NCI-H460 (cell line): ENCODE measurements at regions not wholly inside any gene's neighbourhood (a gene's known extent, or its start where the extent isn't known, plus 50 kb on each side); places are given as distances from the start of the nearest gene placed in this dataset.

Source experiments
- DNase-seq: peaks from one replicate; pipeline ENCODE4 v3.0.0-alpha.2; 2016; ENCODE audit warnings: low read depth; ENCODE audit errors: extremely low read depth

DNA sequence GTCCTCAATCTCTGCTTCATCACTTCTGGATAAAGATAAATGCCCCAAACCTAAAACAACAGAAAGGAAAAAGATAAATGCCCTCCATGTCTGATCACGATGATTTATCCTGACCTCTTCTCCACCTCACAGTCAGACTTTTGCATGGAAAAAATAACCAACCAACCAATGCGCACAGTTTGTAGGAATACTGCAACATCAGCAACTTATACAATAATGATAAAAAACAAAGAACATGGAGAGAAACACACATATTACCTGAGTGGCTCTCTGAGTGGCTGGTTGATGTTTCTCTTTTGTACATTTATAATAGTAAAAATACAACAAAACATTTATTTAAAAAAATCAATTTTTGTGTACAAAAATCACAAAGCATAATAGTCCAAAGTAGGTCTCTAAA lies 93.0 kb upstream of the PUDP start:
- DNase-seq: no peak

DNA sequence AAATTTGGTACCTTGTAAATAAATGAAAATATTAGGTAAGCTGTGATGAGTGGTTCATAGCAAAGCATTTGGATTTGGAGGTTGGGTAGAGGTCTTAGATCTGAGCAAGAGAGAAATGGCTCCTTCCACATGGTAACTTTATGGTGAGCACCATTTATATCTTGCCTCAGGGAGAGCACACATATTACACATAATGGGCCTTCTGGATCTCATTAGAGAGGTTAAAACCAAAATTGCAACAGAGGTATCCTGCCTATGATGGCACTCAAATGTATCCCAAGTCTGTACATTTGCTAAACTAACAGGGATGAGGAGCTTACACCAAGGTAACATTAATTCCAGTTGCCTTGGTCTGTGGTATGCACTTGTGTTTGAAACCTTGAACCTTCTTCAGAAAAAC lies 87.1 kb upstream of the PUDP start:
- no peak for DNase-seq

DNA sequence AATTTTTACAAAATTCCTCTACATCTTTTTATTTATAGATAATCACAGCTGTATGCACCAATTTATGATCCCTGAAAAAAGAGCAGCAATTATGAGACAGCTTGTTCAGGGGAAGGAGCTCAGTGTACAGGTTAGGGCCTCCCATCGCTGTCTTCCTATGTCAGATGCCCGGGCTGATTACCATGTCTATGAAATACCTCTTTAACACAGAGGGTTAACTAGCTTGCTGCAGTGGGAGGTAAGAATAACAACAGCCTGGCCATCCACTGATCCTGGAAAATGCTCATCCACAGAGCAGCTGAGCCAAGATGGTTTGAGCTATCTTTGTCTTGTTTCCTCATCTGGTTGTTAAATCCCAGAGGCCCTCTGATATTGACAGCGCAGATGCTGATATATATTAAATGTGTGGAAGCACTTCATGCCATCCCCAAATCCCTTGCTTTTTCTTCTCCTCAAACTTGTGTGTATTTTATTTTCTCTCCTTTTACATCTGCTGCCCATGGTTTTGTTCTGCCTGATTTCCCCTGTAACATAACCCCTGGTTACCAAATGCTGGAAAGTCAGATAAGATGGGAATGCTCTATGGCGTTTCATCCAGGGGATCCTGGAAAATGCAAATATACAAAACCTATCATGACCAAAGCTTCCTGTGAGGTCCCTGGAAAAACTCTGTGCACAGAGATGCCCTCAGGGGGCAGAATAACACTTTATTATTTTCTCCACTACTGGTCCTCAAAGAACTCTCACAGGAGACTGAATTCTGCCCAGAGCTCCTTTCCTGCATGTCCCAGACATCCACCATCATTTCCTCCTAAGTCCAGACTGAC lies 85.8 kb upstream of the PUDP start:
- DNase-seq: no peak

DNA sequence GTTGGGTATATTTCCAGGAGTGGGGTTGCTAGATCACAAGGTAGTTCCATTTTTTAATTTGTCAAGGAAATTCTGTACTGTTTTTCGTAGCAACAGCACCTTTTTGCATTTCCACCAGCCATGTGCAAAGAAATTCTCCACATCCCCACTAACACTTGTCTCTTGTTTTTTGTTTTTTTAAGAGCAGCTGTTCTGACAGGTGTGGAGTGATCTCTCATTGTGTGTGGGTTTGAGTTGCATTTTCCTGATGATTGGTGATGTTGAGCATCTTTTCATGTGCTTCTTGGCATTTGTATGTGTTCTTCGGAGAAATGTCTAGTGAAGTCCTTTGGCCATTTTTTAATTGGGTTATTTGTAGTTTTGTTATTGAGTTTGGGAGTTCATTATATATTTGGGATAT lies 80.3 kb upstream of the PUDP start:
- no peak for DNase-seq

DNA sequence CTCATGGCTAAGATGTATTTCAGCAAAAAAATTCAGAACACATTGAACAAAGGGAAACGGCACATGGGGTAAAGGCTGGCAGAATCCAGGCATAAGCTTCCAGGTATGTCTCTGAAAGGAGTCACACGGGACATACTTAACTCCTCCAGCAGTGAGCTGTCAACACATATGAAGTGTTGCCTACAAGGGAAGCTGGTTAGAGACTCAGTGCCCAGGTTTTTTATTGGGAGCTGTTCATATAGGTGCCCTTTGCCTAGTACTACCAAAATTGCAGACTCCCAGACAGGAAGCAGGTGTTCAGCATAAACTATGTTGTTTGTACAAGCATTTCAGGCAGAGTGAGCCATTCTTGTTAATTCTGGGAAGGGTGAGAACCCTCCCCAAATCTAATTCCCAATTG lies 77.4 kb upstream of the PUDP start:
- no peak for DNase-seq

DNA sequence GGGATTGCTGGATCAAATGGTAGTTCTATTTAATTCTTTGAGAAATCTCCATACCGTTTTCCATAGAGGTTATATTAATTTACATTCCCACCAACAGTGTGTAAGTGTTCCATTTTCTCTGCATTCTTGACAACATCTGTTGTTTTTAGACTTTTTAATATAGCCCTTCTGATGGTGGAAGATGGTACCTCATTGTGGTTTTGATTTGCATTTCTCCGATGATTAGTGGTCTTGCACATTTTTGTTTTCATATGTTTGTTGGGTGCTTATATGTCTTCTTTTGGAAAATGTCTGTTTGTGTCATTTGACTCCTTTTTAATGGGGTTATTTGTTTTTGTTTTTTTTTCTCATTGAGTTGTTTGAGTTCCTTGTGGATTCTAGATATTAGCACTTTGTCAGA lies 75.3 kb upstream of the PUDP start:
- DNase-seq: no peak

DNA sequence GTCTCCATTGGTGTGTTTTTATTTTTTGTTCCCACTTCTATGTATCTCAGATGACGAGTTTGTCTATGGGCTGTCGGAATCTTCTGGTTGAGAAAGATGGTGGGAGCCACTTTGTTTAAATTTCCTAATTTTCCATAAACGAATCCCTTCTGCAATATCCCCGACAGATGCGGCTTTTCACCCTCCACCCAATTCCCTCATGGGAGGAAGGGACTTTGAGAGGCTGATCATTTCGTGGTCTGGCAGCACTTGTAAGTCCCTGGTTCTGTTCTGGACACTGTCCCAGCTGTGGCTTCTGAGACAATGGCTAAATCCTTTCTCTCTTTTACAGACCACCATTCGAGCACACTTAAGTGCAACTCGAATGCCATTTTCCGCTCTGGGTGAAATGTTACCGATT lies 72.2 kb upstream of the PUDP start:
- DNase-seq: no peak

DNA sequence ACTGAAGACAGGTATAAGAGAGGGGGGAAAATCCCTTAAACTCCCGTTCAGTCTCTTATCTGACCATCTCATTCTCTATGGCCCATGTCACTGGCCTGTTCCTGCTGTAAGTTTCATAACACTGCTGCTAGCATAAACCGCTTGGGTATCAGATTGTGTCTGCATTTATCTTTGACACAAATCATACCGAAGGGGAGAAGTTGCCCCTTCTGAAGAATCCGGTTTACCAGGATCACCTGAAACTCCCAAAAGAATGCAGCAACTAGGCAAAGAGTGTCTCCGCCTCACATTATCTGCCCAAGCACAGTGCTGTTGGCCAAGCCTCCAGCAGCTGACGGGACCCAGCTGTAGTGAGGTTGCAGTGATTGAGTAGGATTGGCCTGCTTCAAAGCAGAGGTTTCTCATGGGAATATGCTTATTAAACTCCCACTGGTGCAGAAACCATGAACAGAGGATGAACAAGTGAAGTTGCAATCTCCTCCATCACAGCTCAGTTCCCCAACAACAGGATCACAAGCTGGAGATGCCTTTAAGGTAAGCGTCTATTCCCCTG lies 71.3 kb upstream of the PUDP start:
- no peak for DNase-seq

DNA sequence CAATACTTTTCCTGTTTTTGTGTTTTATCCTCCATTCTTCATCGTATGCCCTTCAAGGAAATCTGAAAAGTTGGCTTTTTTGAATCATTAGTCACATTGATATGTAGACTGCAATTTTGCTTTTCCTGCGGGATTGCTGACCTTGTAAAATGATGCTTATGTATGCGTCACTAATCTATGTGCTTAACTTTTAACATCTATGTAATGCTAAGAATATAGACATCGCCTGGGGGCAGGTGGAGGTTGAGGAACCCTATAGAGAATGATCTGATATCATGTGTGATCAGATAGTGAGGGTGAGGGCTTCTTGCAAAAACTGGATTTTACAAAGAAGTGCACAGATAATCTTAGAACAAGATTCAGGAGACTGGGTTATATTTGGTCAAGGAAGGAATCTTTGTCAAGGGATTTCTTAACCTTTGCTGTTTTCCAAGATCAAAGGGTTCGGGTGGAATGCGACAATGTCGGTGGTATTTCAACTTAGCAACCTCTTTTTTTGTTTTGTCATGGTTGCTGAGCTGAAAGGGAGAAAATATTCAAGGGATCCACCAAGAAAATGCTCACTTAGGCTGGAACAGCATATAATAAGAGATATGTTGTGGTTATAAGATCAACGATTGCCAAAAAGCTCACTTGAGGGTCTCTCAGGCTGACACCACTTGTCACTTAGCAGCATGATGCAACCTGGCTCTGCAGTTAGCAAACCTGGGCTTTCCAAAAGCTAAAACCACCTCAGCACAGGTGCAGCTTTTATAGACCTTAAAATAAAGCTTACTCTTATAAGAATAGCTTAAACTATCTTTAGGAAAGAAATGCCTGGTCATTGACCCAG lies 70.6 kb upstream of the PUDP start:
- no peak for DNase-seq

DNA sequence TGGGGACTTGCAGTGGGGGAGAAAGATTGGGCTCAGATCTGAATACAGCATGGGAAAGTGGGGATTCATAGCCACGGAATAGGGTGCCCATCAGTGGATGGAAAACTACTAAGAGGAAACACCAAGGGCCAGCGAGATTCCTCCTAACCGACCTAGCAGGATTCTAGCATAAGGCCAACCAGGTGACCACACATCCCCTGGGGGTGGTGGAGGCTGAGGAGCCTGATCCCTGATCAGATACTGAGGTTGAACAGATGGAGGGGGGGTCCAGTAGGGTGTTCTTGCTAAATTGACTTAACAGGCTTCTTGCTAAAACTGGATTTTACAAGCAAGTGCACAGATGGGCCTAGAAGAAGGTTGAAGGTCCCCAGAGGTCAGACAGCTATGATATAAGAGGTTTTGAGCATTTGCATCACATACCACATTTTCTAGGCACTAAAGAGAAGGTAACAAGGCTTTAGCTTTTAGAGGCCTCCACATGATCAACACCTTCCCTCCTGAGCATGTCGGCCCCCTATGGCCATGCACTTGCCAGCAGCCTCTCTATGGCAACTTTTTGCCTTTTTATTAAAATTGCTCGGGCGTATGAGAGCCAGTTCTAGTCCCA lies 69.1 kb upstream of the PUDP start:
- DNase-seq: no peak

DNA sequence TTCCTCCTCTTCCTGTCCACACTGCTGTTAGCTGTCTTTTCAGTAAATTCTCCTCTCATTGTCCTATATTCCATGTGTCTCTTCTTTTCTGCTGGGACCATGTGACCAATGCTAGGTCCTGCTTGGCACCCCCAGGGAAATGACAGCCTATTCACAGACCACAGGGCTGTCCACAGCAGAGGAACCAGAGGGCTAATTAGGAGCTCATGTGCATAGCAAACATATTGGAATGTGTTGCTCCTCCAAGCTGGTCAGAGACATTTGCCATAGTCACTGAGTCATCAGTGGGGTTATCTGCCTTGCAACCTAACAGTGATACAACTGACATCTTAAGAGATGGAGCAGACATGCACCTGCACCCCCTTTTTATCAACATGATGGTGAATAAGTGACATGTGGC lies 67.9 kb upstream of the PUDP start:
- DNase-seq: no peak

DNA sequence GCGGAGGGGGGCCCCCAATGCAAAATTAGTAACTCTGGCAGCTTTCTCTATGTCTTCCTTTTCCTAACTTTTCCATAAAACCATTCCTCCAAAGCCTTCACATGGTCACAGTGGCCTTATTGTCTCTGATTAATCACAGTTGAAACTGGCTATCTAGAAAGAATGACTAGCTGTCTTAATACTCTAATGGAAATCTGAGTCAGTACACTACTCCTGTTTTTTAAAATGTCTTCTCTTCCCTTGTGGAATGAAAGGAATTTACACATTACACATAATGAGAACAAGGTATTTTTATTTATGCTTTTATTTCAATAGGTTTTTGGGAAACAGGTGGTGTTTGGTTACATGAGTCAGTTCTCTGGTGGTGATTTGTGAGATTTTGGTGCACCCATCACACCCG lies 66.3 kb upstream of the PUDP start:
- DNase-seq: no peak

DNA sequence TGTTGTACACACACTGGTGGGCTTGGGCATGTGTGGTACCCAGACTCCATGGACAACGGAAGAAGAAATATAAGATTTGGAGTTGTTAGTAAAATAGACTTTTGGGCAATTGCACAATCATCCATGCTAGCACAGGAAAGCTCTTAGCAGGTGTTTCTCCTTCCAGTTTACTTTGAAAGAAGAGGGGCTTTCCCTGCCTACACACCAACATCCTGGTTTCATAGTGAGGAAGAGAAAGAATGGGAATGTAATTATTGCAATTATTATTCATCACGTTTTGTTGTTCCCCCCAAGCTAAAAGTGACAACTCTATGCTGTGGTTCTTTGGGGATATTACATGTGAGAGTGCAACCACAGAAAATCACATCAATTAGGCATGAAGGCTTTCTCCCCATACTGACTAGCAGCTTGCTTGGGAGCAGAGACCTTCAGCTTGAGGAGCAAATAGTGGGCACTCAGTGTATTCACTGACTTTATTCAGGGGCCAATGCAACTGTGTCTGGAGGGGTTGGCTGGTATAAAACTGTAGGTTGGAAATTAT lies 57.2 kb upstream of the PUDP start:
- no peak for DNase-seq

DNA sequence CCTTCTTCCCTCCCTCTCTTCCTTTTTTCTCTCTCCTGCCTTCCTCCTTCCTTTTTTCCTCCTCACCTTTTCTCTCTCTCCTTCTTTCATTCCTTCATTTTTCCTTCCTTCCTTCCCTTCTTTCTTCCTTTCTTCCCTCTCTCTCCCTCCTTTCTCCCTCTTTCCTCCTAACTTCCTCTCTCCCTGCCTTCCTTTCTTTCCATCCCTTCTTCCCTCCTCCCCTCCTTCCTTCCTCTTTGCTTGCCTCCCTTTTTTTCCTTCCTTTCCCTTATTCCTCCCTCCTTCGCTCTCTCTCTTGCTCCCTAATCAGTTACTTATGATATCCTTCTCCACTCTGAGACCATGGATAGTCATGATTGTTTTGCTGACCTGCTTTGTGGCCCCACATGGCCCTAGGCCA lies 56.7 kb upstream of the PUDP start:
- no peak for DNase-seq

DNA sequence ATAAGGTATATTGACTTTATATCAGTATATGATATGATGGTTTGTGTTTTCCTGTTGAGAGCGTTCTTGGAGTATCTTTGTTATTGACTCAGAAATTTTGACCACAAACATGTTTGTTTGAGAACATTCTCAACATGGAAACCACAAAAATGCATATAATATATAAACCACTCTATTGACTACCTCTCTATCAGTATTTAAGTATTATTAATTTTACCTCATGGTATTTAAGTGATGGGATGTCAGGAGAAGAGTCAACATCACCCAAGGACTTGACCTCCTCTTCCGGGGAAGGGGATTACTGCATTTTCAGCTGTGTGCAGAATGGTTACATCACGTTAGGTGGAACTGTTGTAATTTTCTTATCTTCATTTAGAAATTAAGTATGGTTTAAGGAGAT lies 54.3 kb upstream of the PUDP start:
- no peak for DNase-seq

DNA sequence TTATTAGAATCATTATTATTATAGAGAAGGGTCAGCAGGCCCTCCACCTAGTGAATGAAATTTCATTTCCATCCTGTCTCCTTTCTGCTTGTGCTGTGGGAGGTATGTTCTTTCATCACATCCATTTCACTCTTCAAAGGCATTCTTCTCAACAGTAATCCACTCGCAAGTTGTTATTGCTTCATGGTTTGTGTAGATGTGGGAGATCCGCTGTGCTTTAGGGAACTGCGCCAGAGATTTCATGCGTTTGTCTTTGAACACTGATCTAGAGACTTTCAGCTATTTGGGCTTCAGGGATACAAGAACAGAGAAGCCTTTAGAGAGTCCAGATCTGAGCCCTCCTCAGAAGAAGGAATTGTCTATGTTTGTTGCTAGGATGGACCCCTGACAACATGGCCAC lies 53.5 kb upstream of the PUDP start:
- no peak for DNase-seq

DNA sequence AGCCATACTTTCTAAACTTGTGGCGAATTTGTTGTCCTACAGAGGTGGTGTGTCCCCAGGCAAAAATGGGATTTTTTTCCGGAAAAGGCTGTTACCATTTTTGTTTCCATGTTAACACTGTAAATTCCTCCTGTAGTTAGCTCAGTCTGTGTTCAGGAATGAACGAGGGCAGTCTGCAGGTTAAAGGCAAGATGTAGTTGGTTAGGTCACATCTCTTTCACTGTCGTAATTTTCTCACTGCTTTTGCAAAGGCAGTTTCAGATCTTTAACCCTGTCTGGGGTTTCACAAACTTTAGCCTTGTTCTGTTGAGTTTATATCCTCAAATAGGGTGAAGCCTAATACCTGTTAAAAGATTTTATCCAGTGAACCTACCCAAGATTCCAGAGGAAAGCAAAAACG lies 50.5 kb upstream of the PUDP start:
- DNase-seq: no peak
